ENCODE measurements at regions not wholly inside any gene's neighbourhood (a gene's known extent, or its start where the extent isn't known, plus 50 kb on each side); places are given as distances from the start of the nearest gene placed in this dataset.

- TF ChIP-seq POLR2A (IDR thresholded peaks at IDR 0.05): no peak
- no peak for TF ChIP-seq POLR2AphosphoS5 (IDR thresholded peaks at IDR 0.05)
- no peak for TF ChIP-seq CTCF (IDR thresholded peaks at IDR 0.05)
- no peak for TF ChIP-seq EP300 (IDR thresholded peaks at IDR 0.05)
These were observed 81.4 kb downstream of the DLL1 start for GRCh38 chr6:170209354-170210025.
